Activated CD4-positive, alpha-beta T cell treated with anti-CD3 and anti-CD28 coated beads, Interleukin-2, amount 10 ng/mL, durations not matched to agents 24 days and 14 days (primary cell): ENCODE measurements at regions not wholly inside any gene's neighbourhood (a gene's known extent, or its start where the extent isn't known, plus 50 kb on each side); places are given as distances from the start of the nearest gene placed in this dataset.
"Not testable (repeated sequence)": the region's sequence is repeated elsewhere in the genome, so short reads cannot be mapped to it uniquely, and the experiment has no call there.

Source experiments
- DNase-seq: peaks from one replicate; pipeline ENCODE4 v3.0.0; 2022
- H3K27ac Mint-ChIP-seq: one replicate; pipeline ENCODE4 v1.8.0; 2022; ENCODE audit warnings: mild to moderate bottlenecking, mixed read lengths
- H3K27me3 Mint-ChIP-seq: one replicate; pipeline ENCODE4 v1.8.0; 2022; ENCODE audit warnings: mixed read lengths
- H3K36me3 Mint-ChIP-seq: one replicate; pipeline ENCODE4 v1.8.0; 2022; ENCODE audit warnings: low read depth, mild to moderate bottlenecking, mixed read lengths
- H3K4me1 Mint-ChIP-seq: one replicate; pipeline ENCODE4 v1.8.0; 2021; ENCODE audit warnings: mixed read lengths
- H3K4me3 Mint-ChIP-seq: one replicate; pipeline ENCODE4 v1.8.0; 2022; ENCODE audit warnings: mild to moderate bottlenecking, moderate library complexity, mixed read lengths
- H3K9me3 Mint-ChIP-seq: one replicate; pipeline ENCODE4 v1.8.0; 2021; ENCODE audit warnings: mixed read lengths
- intact Hi-C: fragments of 100-400 bp; cut with micrococcal nuclease; formaldehyde crosslinking; loops from one replicate; pipeline ENCODE4 v1.15.1; 2023

DNA sequence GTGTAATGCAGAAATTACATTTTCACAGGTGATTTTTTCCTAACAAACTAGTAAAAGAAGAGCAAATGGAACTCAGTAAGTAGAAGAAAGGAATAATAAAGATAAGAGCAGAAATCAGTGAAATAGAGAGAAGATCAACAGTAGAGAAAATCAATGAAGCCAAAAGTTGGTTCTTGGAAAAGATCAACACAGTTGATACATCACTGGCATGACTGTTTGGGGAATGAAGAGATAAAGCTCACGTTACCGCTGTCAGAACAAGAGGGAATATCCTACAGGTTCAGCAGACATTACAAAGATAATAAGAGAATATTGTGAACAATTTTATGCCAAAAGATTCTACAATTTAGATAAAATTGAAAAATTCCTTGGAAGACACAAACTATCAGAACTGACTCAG, 146.4 kb downstream of the ACTR3B start:
- Mint-ChIP-seq H3K4me1 (no peaks in the 10 kb centered on the region), H3K27ac (no peak overlapping the region)

DNA sequence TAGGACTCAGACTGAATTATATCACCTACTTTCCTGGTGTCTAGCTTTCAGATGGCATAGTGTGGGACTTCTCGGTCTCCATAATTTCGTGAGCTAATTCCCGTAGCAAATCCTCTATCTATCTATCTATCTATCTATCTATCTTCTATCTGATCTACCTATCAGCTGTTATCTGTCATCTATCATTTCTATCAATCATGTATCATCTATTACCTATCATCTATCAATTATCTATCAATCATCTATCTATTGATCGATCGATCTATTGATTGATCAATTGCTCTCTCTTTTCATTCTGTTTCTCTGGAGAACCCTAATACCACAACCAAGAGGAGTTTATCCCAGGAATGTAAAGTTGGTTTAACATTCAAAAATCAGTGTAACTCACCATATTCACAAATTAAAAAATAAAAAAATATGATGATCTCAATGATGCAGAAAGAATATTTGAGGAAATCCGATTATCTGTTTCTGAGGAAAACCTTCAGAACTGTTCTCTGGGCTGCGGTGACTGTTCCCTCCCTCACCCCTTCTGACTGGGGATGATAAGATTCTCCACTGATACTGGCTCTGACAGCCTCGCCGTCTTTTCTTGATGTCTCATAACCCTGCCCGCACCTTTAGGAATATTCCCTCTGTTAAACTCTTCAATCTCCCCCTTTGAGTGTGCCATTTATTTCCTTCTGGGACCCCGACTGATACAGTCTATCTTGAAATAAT, 147.7 kb downstream of the ACTR3B start:
- H3K27ac Mint-ChIP-seq: no peak overlapping the region
- H3K36me3 Mint-ChIP-seq: no peaks in the 10 kb centered on the region
- H3K9me3 Mint-ChIP-seq: no peaks in the 10 kb centered on the region
- no peaks in the 10 kb centered on the region for H3K27me3 Mint-ChIP-seq
- no peak for DNase-seq
- intact Hi-C loops: no loop called here
- H3K4me1 Mint-ChIP-seq: no peaks in the 10 kb centered on the region
- no peak overlapping the region for H3K4me3 Mint-ChIP-seq

More for the DNA sequence above, 146.4 kb downstream of the ACTR3B start:
- H3K36me3 Mint-ChIP-seq: no peaks in the 10 kb centered on the region
- intact Hi-C loops: no loop called here
- DNase-seq: no peak
- no peaks in the 10 kb centered on the region for H3K9me3 Mint-ChIP-seq
- H3K4me3 Mint-ChIP-seq: no peak overlapping the region
- no peaks in the 10 kb centered on the region for H3K27me3 Mint-ChIP-seq

- no peaks in the 10 kb centered on the region for H3K4me1 Mint-ChIP-seq
- intact Hi-C loops: no loop called here
These were observed 149.7 kb downstream of the ACTR3B start for GRCh38 chr7:152909280-152909679.

DNA sequence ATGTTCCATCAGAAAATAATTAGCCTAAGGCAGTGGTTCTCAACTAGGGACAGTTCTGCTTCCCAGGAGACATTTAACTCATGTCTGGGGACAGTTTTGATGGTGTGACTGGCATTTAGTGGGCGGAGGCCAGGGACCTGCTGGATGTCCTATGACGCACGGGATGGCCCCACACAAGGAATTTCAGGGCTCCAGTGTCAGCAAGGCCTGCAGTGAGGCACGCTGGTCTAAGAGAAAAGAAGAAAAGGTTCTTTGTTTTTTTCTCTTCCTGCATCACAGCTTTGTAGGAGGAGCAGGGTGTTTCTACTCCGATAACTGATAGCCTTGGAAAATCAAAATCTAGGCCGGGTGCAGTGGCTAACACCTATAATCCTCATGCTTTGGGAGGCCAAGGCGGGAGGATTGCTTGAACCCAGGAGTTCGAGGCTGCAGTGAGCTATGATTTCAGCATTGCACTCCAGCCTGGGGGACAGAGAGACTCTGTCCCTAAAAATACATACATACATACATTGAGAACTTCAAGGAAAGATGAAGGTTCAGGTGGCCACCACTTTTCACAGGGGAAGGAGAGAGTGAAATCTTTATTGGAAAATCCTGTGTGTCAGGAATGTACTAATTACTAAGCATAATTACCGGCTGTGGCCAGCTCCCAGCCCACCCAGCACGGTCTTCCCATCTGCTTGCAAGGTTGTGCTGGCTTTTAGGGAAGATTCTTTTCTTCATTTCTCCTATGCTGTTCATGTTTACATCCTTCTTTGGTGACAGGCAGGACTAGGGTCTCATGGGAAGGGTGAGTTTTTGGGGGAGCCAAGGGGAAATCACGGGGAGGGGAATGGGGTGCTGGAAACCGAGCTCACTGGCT, 150.4 kb downstream of the ACTR3B start:
- no peaks in the 10 kb centered on the region for H3K4me1 Mint-ChIP-seq
- H3K27ac Mint-ChIP-seq: no peak overlapping the region
- no peaks in the 10 kb centered on the region for H3K36me3 Mint-ChIP-seq
- intact Hi-C loops: no loop called here
- H3K4me3 Mint-ChIP-seq: no peak overlapping the region
- no peaks in the 10 kb centered on the region for H3K9me3 Mint-ChIP-seq
- no peak for DNase-seq
- H3K27me3 Mint-ChIP-seq: no peaks in the 10 kb centered on the region

More at GRCh38 chr7:152909280-152909679, 149.7 kb downstream of the ACTR3B start:
- H3K36me3 Mint-ChIP-seq: no peaks in the 10 kb centered on the region
- H3K9me3 Mint-ChIP-seq: no peaks in the 10 kb centered on the region
- H3K4me3 Mint-ChIP-seq: no peak overlapping the region
- no peak for DNase-seq
- no peak overlapping the region for H3K27ac Mint-ChIP-seq
- H3K27me3 Mint-ChIP-seq: no peaks in the 10 kb centered on the region

- Mint-ChIP-seq H3K27ac (no peak overlapping the region), H3K36me3 (no peaks in the 10 kb centered on the region), H3K4me1 (no peaks in the 10 kb centered on the region), H3K27me3 (no peaks in the 10 kb centered on the region), H3K4me3 (no peak overlapping the region), H3K9me3 (no peaks in the 10 kb centered on the region)
- intact Hi-C loops: no loop called here
- no peak for DNase-seq
These were observed 151.1 kb downstream of the ACTR3B start for GRCh38 chr7:152910545-152911225.

DNA sequence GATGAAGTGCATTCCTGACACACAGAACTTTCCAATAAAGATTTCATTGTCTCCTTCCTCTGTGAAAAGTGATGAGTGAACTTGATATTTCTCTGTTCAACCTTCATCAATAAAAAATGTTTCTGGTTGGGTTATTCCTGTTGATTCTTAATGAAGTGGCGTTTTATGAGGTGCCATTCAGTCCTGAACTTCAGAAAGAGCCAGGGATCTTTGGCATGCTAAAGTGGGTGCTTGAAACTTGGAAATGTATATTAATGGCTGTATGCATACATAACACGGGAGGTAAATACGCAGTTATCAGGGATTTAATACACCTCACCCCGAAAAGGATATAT, 151.6 kb downstream of the ACTR3B start:
- no peak for DNase-seq
- Mint-ChIP-seq H3K9me3 (no peaks in the 10 kb centered on the region), H3K4me3 (no peak overlapping the region), H3K27ac (no peak overlapping the region), H3K36me3 (no peaks in the 10 kb centered on the region), H3K27me3 (no peaks in the 10 kb centered on the region), H3K4me1 (no peaks in the 10 kb centered on the region)
- intact Hi-C loops: no loop called here

- intact Hi-C loops: no loop called here
- H3K27me3 Mint-ChIP-seq: no peaks in the 10 kb centered on the region
- H3K36me3 Mint-ChIP-seq: no peaks in the 10 kb centered on the region
- no peak for DNase-seq
- no peak overlapping the region for H3K27ac Mint-ChIP-seq
- H3K4me1 Mint-ChIP-seq: no peaks in the 10 kb centered on the region
- H3K9me3 Mint-ChIP-seq: no peaks in the 10 kb centered on the region
- H3K4me3 Mint-ChIP-seq: no peak overlapping the region
These were observed 152.4 kb downstream of the ACTR3B start for GRCh38 chr7:152911922-152912321.

GRCh38 chr7:152912511-152912910, 153.0 kb downstream of the ACTR3B start:
- intact Hi-C loops: no loop called here
- H3K9me3 Mint-ChIP-seq: no peaks in the 10 kb centered on the region
- no peak for DNase-seq
- H3K27me3 Mint-ChIP-seq: no peaks in the 10 kb centered on the region
- H3K4me3 Mint-ChIP-seq: no peak overlapping the region
- H3K4me1 Mint-ChIP-seq: no peaks in the 10 kb centered on the region
- H3K36me3 Mint-ChIP-seq: no peaks in the 10 kb centered on the region
- H3K27ac Mint-ChIP-seq: no peak overlapping the region

DNA sequence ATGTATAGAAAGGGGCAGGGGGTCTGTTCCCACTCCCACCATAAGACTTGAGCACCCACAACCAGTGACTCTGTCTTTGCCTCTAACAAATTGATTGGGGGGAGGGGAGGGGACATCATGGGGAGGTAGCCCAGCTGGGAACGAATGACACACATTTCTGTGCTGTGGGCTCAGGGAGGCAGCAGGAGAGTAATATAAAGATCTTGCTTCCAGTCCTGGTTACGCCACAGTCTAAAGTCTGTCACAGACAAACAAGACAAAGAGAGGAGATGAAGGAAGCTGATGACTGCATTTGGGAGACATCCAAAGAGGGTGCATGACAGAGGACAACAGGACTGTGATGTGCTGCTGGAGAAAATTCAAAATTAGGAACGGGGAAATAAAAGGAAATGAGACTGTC, 153.9 kb downstream of the ACTR3B start:
- Mint-ChIP-seq H3K36me3 (no peaks in the 10 kb centered on the region), H3K9me3 (no peaks in the 10 kb centered on the region), H3K27ac (no peak overlapping the region), H3K4me1 (no peaks in the 10 kb centered on the region), H3K27me3 (no peaks in the 10 kb centered on the region), H3K4me3 (no peak overlapping the region)
- intact Hi-C loops: no loop called here
- no peak for DNase-seq

DNA sequence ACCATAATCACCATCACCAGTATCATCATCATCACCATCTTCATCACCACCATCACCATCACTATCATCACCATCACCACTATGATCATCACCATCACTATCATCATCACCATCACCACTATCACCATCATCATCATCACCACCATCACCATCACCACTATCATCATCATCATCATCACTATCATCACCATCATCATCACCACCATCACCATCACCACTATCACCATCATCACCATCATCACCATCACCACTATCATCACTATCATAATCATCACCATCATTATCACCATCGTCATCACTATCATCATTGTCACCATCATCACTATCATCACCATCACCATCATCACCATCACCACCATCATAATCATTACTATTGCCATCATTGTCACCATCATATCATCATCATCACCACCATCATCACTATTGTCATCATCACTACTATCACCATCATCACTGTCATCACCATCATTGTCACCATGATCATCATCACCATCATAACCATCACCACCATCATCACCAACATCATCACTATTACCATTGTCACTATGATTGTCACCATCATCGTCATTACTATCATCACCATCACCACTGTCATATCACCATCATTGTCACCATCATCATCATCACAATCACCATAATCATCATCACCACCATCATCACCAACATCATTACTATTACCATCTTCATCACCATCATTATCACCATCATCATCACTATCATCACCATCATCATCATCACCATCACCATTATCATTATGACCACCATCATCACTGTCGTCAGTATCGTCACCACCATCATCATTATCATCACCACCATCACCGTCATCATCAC, 154.7 kb downstream of the ACTR3B start:
- Mint-ChIP-seq H3K4me3 (no peak overlapping the region), H3K9me3 (no peaks in the 10 kb centered on the region), H3K27ac (no peak overlapping the region), H3K36me3 (no peaks in the 10 kb centered on the region), H3K4me1 (no peaks in the 10 kb centered on the region), H3K27me3 (no peaks in the 10 kb centered on the region)
- no peak for DNase-seq
- intact Hi-C loops: no loop called here

DNA sequence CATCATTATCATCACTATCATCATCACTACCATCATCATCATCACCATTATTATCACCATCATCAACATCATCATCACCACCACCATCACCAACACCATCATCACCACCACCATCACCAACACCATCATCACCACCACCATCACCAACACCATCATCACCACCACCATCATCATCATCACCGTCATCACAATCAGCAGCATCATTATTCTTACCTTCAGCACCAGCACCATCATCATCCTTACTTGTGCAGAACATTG, 155.2 kb downstream of the ACTR3B start:
- H3K4me1 Mint-ChIP-seq, H3K27ac Mint-ChIP-seq, intact Hi-C loops, DNase-seq, H3K36me3 Mint-ChIP-seq, H3K9me3 Mint-ChIP-seq, H3K27me3 Mint-ChIP-seq, H3K4me3 Mint-ChIP-seq: not testable (repeated sequence)

DNA sequence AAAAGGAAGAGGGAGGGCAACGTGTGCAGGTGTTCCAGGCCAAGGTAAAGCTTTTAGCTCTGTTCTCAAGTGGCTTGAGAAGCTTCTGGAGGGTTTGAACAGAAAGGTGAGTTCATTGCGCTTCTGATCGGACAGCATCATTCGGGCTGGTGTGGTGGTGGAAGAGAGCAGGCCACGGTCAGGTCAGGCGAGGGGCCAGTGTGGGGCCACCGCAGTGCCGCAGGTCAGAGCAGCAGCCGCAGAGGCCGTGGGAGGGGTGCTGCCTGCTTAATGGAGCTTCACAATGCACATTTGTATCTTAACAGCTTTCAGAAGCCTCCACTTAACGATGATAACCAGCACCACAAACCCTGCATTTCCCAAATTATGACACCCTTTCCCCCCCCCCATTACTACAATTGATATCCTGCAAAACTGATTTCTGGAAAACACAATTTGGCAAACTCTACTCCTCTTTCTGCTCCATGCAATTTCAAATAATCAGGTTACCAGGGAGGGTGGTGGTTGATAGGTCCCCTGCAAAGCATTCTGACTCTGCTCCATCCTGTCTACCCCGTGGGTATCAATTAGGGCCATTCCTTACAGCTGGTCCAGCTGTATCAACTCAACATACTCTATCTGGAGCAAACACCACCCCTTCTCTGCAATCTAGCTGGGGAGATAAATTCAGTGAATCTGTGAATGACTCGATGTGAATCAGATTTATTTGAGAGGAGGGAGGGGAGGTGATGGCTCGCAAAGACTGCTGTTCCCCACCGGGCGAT, 162.9 kb downstream of the ACTR3B start:
- Mint-ChIP-seq H3K4me3 (no peak overlapping the region), H3K27ac (no peak overlapping the region), H3K9me3 (peaks cover 4% of the 10 kb centered on the region), H3K27me3 (peaks cover 29% of the 10 kb centered on the region), H3K36me3 (no peaks in the 10 kb centered on the region), H3K4me1 (no peaks in the 10 kb centered on the region)
- intact Hi-C loops: no loop called here
- DNase-seq: no peak

DNA sequence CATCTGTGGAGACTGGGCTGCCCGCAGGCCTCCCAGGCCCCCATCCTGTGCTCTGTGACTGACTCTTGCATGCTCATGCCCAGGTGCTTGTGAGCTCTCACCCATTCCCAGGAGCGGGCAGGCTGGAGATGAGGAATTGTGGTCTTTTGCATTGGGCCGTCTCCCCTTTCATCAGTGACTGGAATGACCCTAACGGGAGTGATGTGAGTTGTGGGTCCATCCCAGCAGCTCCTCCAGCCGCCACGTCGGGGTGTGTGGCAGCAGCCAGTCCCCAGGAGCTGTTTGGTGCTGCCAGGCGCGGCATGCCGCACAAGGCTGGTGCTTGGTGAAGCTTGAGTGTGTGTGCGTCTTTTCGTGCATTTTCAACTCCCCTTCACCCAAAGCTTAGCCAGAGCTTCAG, 164.2 kb downstream of the ACTR3B start:
- no peaks in the 10 kb centered on the region for H3K36me3 Mint-ChIP-seq
- no peak for DNase-seq
- peaks cover 29% of the 10 kb centered on the region for H3K27me3 Mint-ChIP-seq
- H3K4me1 Mint-ChIP-seq: no peaks in the 10 kb centered on the region
- H3K9me3 Mint-ChIP-seq: peaks cover 4% of the 10 kb centered on the region
- no peak overlapping the region for H3K27ac Mint-ChIP-seq
- intact Hi-C loops: no loop called here
- no peak overlapping the region for H3K4me3 Mint-ChIP-seq
